Upper lobe of right lung (tissue), 1 donor: ENCODE measurements at regions not wholly inside any gene's neighbourhood (a gene's known extent, or its start where the extent isn't known, plus 50 kb on each side); places are given as distances from the start of the nearest gene placed in this dataset.

Experiments
- ATAC-seq: fragments of 200-7000 bp; cut with Tn5 transposase; one replicate; pipeline ENCODE4 v1.9.1; 2020; ENCODE audit warnings: mild to moderate bottlenecking, moderate library complexity
- DNase-seq: peaks from one replicate; pipeline ENCODE4 v3.0.0-alpha.2; 2020
- H3K27ac ChIP-seq: fragments of 200-600 bp; one replicate; pipeline ENCODE4 v1.8.0; 2022
- H3K27me3 ChIP-seq: fragments of 200-600 bp; one replicate; pipeline ENCODE4 v1.8.0; 2022; ENCODE audit warnings: mild to moderate bottlenecking
- H3K36me3 ChIP-seq: fragments of 200-600 bp; one replicate; pipeline ENCODE4 v1.8.0; 2022
- H3K4me1 ChIP-seq: fragments of 200-600 bp; one replicate; pipeline ENCODE4 v1.8.0; 2022
- H3K4me3 ChIP-seq: fragments of 200-600 bp; one replicate; pipeline ENCODE4 v1.8.0; 2022; ENCODE audit warnings: mild to moderate bottlenecking
- H3K9me3 ChIP-seq: fragments of 200-600 bp; one replicate; pipeline ENCODE4 v1.8.0; 2022
- CTCF ChIP-seq: fragments of 200-600 bp; IDR thresholded peaks from one replicate; pipeline ENCODE4 v1.8.0; 2022; ENCODE audit warnings: antibody characterized with exemption
- intact Hi-C: fragments of 100-400 bp; cut with DNase I; formaldehyde crosslinking; loops from one replicate; pipeline ENCODE4 v1.11.0; 2022
- donor health status: DM: no; HTN: yes; CAD: no; lungs with severe emphysema.

- no peak for TF ChIP-seq CTCF
- Histone ChIP-seq H3K27me3 (no peaks in the 10 kb centered on the region), H3K4me3 (no peak overlapping the region), H3K4me1 (no peaks in the 10 kb centered on the region), H3K27ac (no peak overlapping the region), H3K9me3 (peaks cover 20% of the 10 kb centered on the region), H3K36me3 (no peaks in the 10 kb centered on the region)
- ATAC-seq (peak; percentile 59), DNase-seq (no peak)
- intact Hi-C loops = no loop called here
These were observed 52.0 kb upstream of the SNCAIP start for GRCh38 chr5:122259995-122260394.

- ATAC-seq (no peak), DNase-seq (no peak)
- Histone ChIP-seq H3K27ac (no peak overlapping the region), H3K27me3 (no peaks in the 10 kb centered on the region), H3K4me3 (no peak overlapping the region), H3K4me1 (no peaks in the 10 kb centered on the region), H3K36me3 (no peaks in the 10 kb centered on the region), H3K9me3 (peaks cover 7% of the 10 kb centered on the region)
- intact Hi-C loops = no loop called here
- no peak for TF ChIP-seq CTCF
These were observed 49.9 kb upstream of the SNCAIP start for GRCh38 chr5:122262103-122262502.
